Duodenal mucosa (tissue), 2 donors: ENCODE measurements at regions not wholly inside any gene's neighbourhood (a gene's known extent, or its start where the extent isn't known, plus 50 kb on each side); places are given as distances from the start of the nearest gene placed in this dataset.
"Not testable (repeated sequence)": the region's sequence is repeated elsewhere in the genome, so short reads cannot be mapped to it uniquely, and the experiment has no call there.

Experiments used
- H3K27ac ChIP-seq: one replicate; pipeline ENCODE4 v1.7.0; 2013; ENCODE audit warnings: low read depth, low read length
- H3K27me3 ChIP-seq, 2 donors: one replicate each; pipeline ENCODE4 v1.7.0; 2013; ENCODE audit warnings: low read length in 2 of 2, control low read depth in 1 of 2; ENCODE audit not compliant: insufficient read depth in 2 of 2, control insufficient read depth in 1 of 2
- H3K36me3 ChIP-seq, 2 donors: one replicate each; pipeline ENCODE4 v1.7.0; 2013; ENCODE audit warnings: low read length in 2 of 2, control low read depth in 1 of 2; ENCODE audit not compliant: insufficient read depth in 2 of 2, control insufficient read depth in 1 of 2
- H3K4me1 ChIP-seq, 2 donors: one replicate each; pipeline ENCODE4 v1.7.0; 2013; ENCODE audit warnings: low read length in 2 of 2, control low read depth in 1 of 2; ENCODE audit not compliant: insufficient read depth in 2 of 2, control insufficient read depth in 1 of 2
- H3K4me3 ChIP-seq, 2 donors: one replicate each; pipeline ENCODE4 v1.7.0; 2013; ENCODE audit warnings: low read length in 2 of 2, low read depth in 1 of 2
- H3K9ac ChIP-seq, 2 donors: one replicate each; pipeline ENCODE4 v1.7.0; 2013; ENCODE audit warnings: low read length in 2 of 2, low read depth in 1 of 2
- H3K9me3 ChIP-seq, 2 donors: one replicate each; pipeline ENCODE4 v1.7.0; 2013; ENCODE audit warnings: low read length in 2 of 2, control low read depth in 1 of 2; ENCODE audit not compliant: control insufficient read depth in 1 of 2

- no peaks in the 10 kb centered on the region for H3K9me3 ChIP-seq
- H3K27ac ChIP-seq = no peak overlapping the region
- no peaks in the 10 kb centered on the region for H3K4me1 ChIP-seq
- H3K4me3 ChIP-seq = no peak overlapping the region
- no peak overlapping the region for H3K9ac ChIP-seq
- H3K27me3 ChIP-seq = peaks cover 0 to 5% of the 10 kb centered on the region in 2 donors
- H3K36me3 ChIP-seq = no peaks in the 10 kb centered on the region
Measured at GRCh38 chr22:35178446-35178845, 78.8 kb upstream of the HMGXB4 start.

GRCh38 chr22:35183917-35184316 lies 73.4 kb upstream of the HMGXB4 start:
- H3K4me1 ChIP-seq = no peaks in the 10 kb centered on the region
- no peak overlapping the region for H3K4me3 ChIP-seq
- H3K27me3 ChIP-seq = no peaks in the 10 kb centered on the region
- no peaks in the 10 kb centered on the region for H3K9me3 ChIP-seq
- H3K9ac ChIP-seq = no peak overlapping the region
- no peaks in the 10 kb centered on the region for H3K36me3 ChIP-seq
- no peak overlapping the region for H3K27ac ChIP-seq

- Histone ChIP-seq H3K4me1 (no peaks in the 10 kb centered on the region), H3K4me3 (no peak overlapping the region), H3K9me3 (peaks cover 7 to 12% of the 10 kb centered on the region in 2 donors), H3K27me3 (no peaks in the 10 kb centered on the region), H3K9ac (no peak overlapping the region), H3K36me3 (no peaks in the 10 kb centered on the region), H3K27ac (no peak overlapping the region)
Measured at GRCh38 chr22:35186492-35186891, 70.8 kb upstream of the HMGXB4 start.

GRCh38 chr22:35188930-35189329 lies 68.4 kb upstream of the HMGXB4 start:
- H3K4me1 ChIP-seq, H3K27ac ChIP-seq, H3K36me3 ChIP-seq, H3K4me3 ChIP-seq, H3K27me3 ChIP-seq, H3K9ac ChIP-seq: not testable (repeated sequence)
- peaks cover 7 to 12% of the 10 kb centered on the region in 2 donors for H3K9me3 ChIP-seq

- H3K9ac ChIP-seq = no peak overlapping the region
- no peak overlapping the region for H3K27ac ChIP-seq
- H3K4me1 ChIP-seq = no peaks in the 10 kb centered on the region
- H3K27me3 ChIP-seq = no peaks in the 10 kb centered on the region
- H3K9me3 ChIP-seq = peaks cover 7 to 12% of the 10 kb centered on the region in 2 donors
- no peak overlapping the region for H3K4me3 ChIP-seq
- no peaks in the 10 kb centered on the region for H3K36me3 ChIP-seq
Measured at GRCh38 chr22:35189559-35189958, 67.7 kb upstream of the HMGXB4 start.

- no peaks in the 10 kb centered on the region for H3K4me1 ChIP-seq
- no peak overlapping the region for H3K27ac ChIP-seq
- H3K4me3 ChIP-seq = no peak overlapping the region
- H3K27me3 ChIP-seq = no peaks in the 10 kb centered on the region
- peaks cover 7 to 12% of the 10 kb centered on the region in 2 donors for H3K9me3 ChIP-seq
- H3K36me3 ChIP-seq = no peaks in the 10 kb centered on the region
- H3K9ac ChIP-seq = no peak overlapping the region
Measured at GRCh38 chr22:35191412-35191811, 65.9 kb upstream of the HMGXB4 start.

GRCh38 chr22:35192129-35192918 lies 65.0 kb upstream of the HMGXB4 start:
- H3K4me1 ChIP-seq = no peaks in the 10 kb centered on the region
- H3K9ac ChIP-seq = no peak overlapping the region
- H3K9me3 ChIP-seq = peaks cover 7 to 12% of the 10 kb centered on the region in 2 donors
- H3K27me3 ChIP-seq = no peaks in the 10 kb centered on the region
- H3K4me3 ChIP-seq = no peak overlapping the region
- no peak overlapping the region for H3K27ac ChIP-seq
- H3K36me3 ChIP-seq = no peaks in the 10 kb centered on the region

GRCh38 chr22:35195226-35195625 lies 62.1 kb upstream of the HMGXB4 start:
- Histone ChIP-seq H3K9me3 (peaks cover 0 to 2% of the 10 kb centered on the region in 2 donors), H3K4me3 (no peak overlapping the region), H3K36me3 (no peaks in the 10 kb centered on the region), H3K9ac (no peak overlapping the region), H3K4me1 (no peaks in the 10 kb centered on the region), H3K27me3 (peaks cover 4% of the 10 kb centered on the region in 2 donors), H3K27ac (no peak overlapping the region)

GRCh38 chr22:35195821-35196220 lies 61.5 kb upstream of the HMGXB4 start:
- H3K36me3 ChIP-seq = no peaks in the 10 kb centered on the region
- no peak overlapping the region for H3K27ac ChIP-seq
- peaks cover 4% of the 10 kb centered on the region in 2 donors for H3K27me3 ChIP-seq
- no peaks in the 10 kb centered on the region for H3K9me3 ChIP-seq
- no peak overlapping the region for H3K4me3 ChIP-seq
- H3K9ac ChIP-seq = no peak overlapping the region
- no peaks in the 10 kb centered on the region for H3K4me1 ChIP-seq

GRCh38 chr22:35197071-35197470 lies 60.2 kb upstream of the HMGXB4 start:
- H3K4me3 ChIP-seq = no peak overlapping the region
- peaks cover 4% of the 10 kb centered on the region in 2 donors for H3K27me3 ChIP-seq
- no peaks in the 10 kb centered on the region for H3K36me3 ChIP-seq
- no peaks in the 10 kb centered on the region for H3K4me1 ChIP-seq
- no peaks in the 10 kb centered on the region for H3K9me3 ChIP-seq
- H3K9ac ChIP-seq = no peak overlapping the region
- H3K27ac ChIP-seq = no peak overlapping the region
